Inflammatory macrophage treated with lipopolysaccharide for 1 hour (primary cell): ENCODE measurements at regions not wholly inside any gene's neighbourhood (a gene's known extent, or its start where the extent isn't known, plus 50 kb on each side); places are given as distances from the start of the nearest gene placed in this dataset.
"Not testable (repeated sequence)": the region's sequence is repeated elsewhere in the genome, so short reads cannot be mapped to it uniquely, and the experiment has no call there.

Source experiments
- DNase-seq, 2 donors: peaks; one replicate each; pipeline ENCODE4 v3.0.0-alpha.2; 2020 to 2022

- no peak for DNase-seq
Measured at GRCh38 chr15:70602834-70603560, 160.4 kb downstream of the UACA start.

- no peak for DNase-seq
Measured at GRCh38 chr15:70602281-70602680, 161.1 kb downstream of the UACA start.

GRCh38 chr15:70597945-70598344, 165.4 kb downstream of the UACA start:
- DNase-seq: no peak

GRCh38 chr15:70597056-70597603, 166.2 kb downstream of the UACA start:
- DNase-seq: no peak

GRCh38 chr15:70596354-70597055, 166.9 kb downstream of the UACA start:
- DNase-seq: no peak

GRCh38 chr15:70593795-70594194, 169.6 kb downstream of the UACA start:
- no peak for DNase-seq

GRCh38 chr15:70589728-70590127, 173.6 kb downstream of the UACA start:
- DNase-seq: no peak

- no peak for DNase-seq
Measured at GRCh38 chr15:70589221-70589620, 174.1 kb downstream of the UACA start.

GRCh38 chr15:70588613-70589012, 174.7 kb downstream of the UACA start:
- DNase-seq: no peak

GRCh38 chr15:70587896-70588567, 175.3 kb downstream of the UACA start:
- DNase-seq: no peak

GRCh38 chr15:70587012-70587634, 176.2 kb downstream of the UACA start:
- DNase-seq: not testable (repeated sequence)

- no peak for DNase-seq
Measured at GRCh38 chr15:70586241-70586640, 177.1 kb downstream of the UACA start.

- DNase-seq: no peak
Measured at GRCh38 chr15:70585707-70586034, 177.7 kb downstream of the UACA start.

GRCh38 chr15:70584838-70585706, 178.3 kb downstream of the UACA start:
- no peak for DNase-seq

GRCh38 chr15:70584441-70584837, 178.9 kb downstream of the UACA start:
- no peak for DNase-seq

- DNase-seq: no peak
Measured at GRCh38 chr15:70583006-70583405, 180.4 kb downstream of the UACA start.

- DNase-seq: no peak
Measured at GRCh38 chr15:70582143-70582945, 181.0 kb downstream of the UACA start.

GRCh38 chr15:70580958-70581357, 182.4 kb downstream of the UACA start:
- no peak for DNase-seq

- DNase-seq: no peak
Measured at GRCh38 chr15:70580286-70580685, 183.1 kb downstream of the UACA start.

- DNase-seq: no peak
Measured at GRCh38 chr15:70579766-70580165, 183.6 kb downstream of the UACA start.

- DNase-seq: no peak
Measured at GRCh38 chr15:70578196-70578595, 185.2 kb downstream of the UACA start.
